Type B pancreatic cell (in vitro differentiated cells): ENCODE measurements at regions not wholly inside any gene's neighbourhood (a gene's known extent, or its start where the extent isn't known, plus 50 kb on each side); places are given as distances from the start of the nearest gene placed in this dataset.

ENCODE experiments used
- DNase-seq: peaks from one replicate; pipeline ENCODE4 v3.0.0; 2021; ENCODE audit warnings: mixed read lengths; ENCODE audit not compliant: unreplicated experiment; ENCODE audit errors: extremely low spot score
- H3K27ac Mint-ChIP-seq: 2 replicates; pipeline ENCODE4 v1.8.0; 2021; ENCODE audit warnings: mild to moderate bottlenecking, mixed read lengths
- H3K27me3 Mint-ChIP-seq: 2 replicates; pipeline ENCODE4 v1.8.0; 2021; ENCODE audit warnings: mixed read lengths
- H3K36me3 Mint-ChIP-seq: 2 replicates; pipeline ENCODE4 v1.8.0; 2021; ENCODE audit warnings: mixed read lengths
- H3K4me1 Mint-ChIP-seq: one replicate; pipeline ENCODE4 v1.8.0; 2021; ENCODE audit warnings: mixed read lengths; ENCODE audit not compliant: unreplicated experiment
- H3K4me3 Mint-ChIP-seq: 2 replicates; pipeline ENCODE4 v1.8.0; 2021; ENCODE audit warnings: mild to moderate bottlenecking, mixed read lengths
- H3K9me3 Mint-ChIP-seq: 2 replicates; pipeline ENCODE4 v1.8.0; 2021; ENCODE audit warnings: mixed read lengths
- CTCF ChIP-seq: fragments of 200-600 bp; sonication (generic); conservative IDR thresholded peaks from 2 replicates; pipeline ENCODE4 v1.5.0; 2021; ENCODE audit warnings: antibody characterized with exemption, mild to moderate bottlenecking

GRCh38 chr5:96196407-96196806 lies 234.8 kb upstream of the ELL2 start:
- Mint-ChIP-seq H3K9me3 (no peaks in the 10 kb centered on the region), H3K4me1 (peaks cover 14% of the 10 kb centered on the region), H3K27ac (no peak overlapping the region), H3K4me3 (no peak overlapping the region), H3K27me3 (no peaks in the 10 kb centered on the region), H3K36me3 (no peaks in the 10 kb centered on the region)
- no peak for DNase-seq
- TF ChIP-seq CTCF, result no peak

- no peak overlapping the region for H3K4me3 Mint-ChIP-seq
- TF ChIP-seq CTCF, result no peak
- DNase-seq, result no peak
- H3K27ac Mint-ChIP-seq, result no peak overlapping the region
- H3K9me3 Mint-ChIP-seq, result no peaks in the 10 kb centered on the region
- no peaks in the 10 kb centered on the region for H3K36me3 Mint-ChIP-seq
- peaks cover 12% of the 10 kb centered on the region for H3K4me1 Mint-ChIP-seq
- H3K27me3 Mint-ChIP-seq, result no peaks in the 10 kb centered on the region
Observed at GRCh38 chr5:96195123-96195522, 233.5 kb upstream of the ELL2 start.

GRCh38 chr5:96194593-96194992 lies 232.9 kb upstream of the ELL2 start:
- no peak overlapping the region for H3K27ac Mint-ChIP-seq
- H3K4me1 Mint-ChIP-seq, result peaks cover 10% of the 10 kb centered on the region
- TF ChIP-seq CTCF, result no peak
- no peaks in the 10 kb centered on the region for H3K9me3 Mint-ChIP-seq
- H3K36me3 Mint-ChIP-seq, result no peaks in the 10 kb centered on the region
- no peaks in the 10 kb centered on the region for H3K27me3 Mint-ChIP-seq
- no peak overlapping the region for H3K4me3 Mint-ChIP-seq
- DNase-seq, result no peak

GRCh38 chr5:96193946-96194345 lies 232.3 kb upstream of the ELL2 start:
- Mint-ChIP-seq H3K9me3 (no peaks in the 10 kb centered on the region), H3K27me3 (no peaks in the 10 kb centered on the region), H3K27ac (no peak overlapping the region), H3K36me3 (no peaks in the 10 kb centered on the region), H3K4me1 (peaks cover 13% of the 10 kb centered on the region), H3K4me3 (no peak overlapping the region)
- TF ChIP-seq CTCF, result no peak
- no peak for DNase-seq

GRCh38 chr5:96189987-96190386 lies 228.3 kb upstream of the ELL2 start:
- Mint-ChIP-seq H3K36me3 (no peaks in the 10 kb centered on the region), H3K27ac (no peak overlapping the region), H3K4me3 (no peak overlapping the region), H3K27me3 (no peaks in the 10 kb centered on the region), H3K4me1 (peaks cover 8% of the 10 kb centered on the region), H3K9me3 (peaks cover 4% of the 10 kb centered on the region)
- no peak for TF ChIP-seq CTCF
- no peak for DNase-seq
